ENCODE measurements at regions not wholly inside any gene's neighbourhood (a gene's known extent, or its start where the extent isn't known, plus 50 kb on each side); places are given as distances from the start of the nearest gene placed in this dataset.

- H3K4me1 Mint-ChIP-seq (ENCODE audit: insufficient read depth, unreplicated experiment) = peaks cover 21% of the 10 kb centered on the region
- no TSS peak for BruUV-seq (replicated peaks)
- intact Hi-C loops (cut with micrococcal nuclease) = no loop called here
- ChIA-PET POLR2A (interaction anchor here (0.6 to 1.5 kb wide), 2 partner anchors 30 to 754 kb away, joined by 3 to 7 read pairs; no protein-coding TSS in a partner anchor), CTCF (interaction anchor here (2.3 kb wide), 1 partner anchor 350 kb away, joined by 8 read pairs; no protein-coding TSS in a partner anchor)
- TF ChIP-seq, protein P1, sequence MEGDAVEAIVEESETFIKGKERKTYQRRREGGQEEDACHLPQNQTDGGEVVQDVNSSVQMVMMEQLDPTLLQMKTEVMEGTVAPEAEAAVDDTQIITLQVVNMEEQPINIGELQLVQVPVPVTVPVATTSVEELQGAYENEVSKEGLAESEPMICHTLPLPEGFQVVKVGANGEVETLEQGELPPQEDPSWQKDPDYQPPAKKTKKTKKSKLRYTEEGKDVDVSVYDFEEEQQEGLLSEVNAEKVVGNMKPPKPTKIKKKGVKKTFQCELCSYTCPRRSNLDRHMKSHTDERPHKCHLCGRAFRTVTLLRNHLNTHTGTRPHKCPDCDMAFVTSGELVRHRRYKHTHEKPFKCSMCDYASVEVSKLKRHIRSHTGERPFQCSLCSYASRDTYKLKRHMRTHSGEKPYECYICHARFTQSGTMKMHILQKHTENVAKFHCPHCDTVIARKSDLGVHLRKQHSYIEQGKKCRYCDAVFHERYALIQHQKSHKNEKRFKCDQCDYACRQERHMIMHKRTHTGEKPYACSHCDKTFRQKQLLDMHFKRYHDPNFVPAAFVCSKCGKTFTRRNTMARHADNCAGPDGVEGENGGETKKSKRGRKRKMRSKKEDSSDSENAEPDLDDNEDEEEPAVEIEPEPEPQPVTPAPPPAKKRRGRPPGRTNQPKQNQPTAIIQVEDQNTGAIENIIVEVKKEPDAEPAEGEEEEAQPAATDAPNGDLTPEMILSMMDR (IDR thresholded peaks at IDR 0.05; ENCODE audit: unreplicated experiment) = no peak
- H3K9me3 Mint-ChIP-seq (ENCODE audit: unreplicated experiment) = peaks cover 7% of the 10 kb centered on the region
- H3K4me3 Mint-ChIP-seq (ENCODE audit: unreplicated experiment) = no peak overlapping the region
- peaks cover 6% of the 10 kb centered on the region for H3K36me3 Mint-ChIP-seq (ENCODE audit: insufficient read depth, unreplicated experiment)
- DNase-seq (ENCODE audit: unreplicated experiment) = no peak
- no peak overlapping the region for H3K27ac Mint-ChIP-seq (ENCODE audit: low read depth, unreplicated experiment)
- H3K27me3 Mint-ChIP-seq (ENCODE audit: insufficient read depth, unreplicated experiment) = no peaks in the 10 kb centered on the region
These were observed 354.3 kb downstream of the IRS1 start for GRCh38 chr2:226445216-226445861.

DNA sequence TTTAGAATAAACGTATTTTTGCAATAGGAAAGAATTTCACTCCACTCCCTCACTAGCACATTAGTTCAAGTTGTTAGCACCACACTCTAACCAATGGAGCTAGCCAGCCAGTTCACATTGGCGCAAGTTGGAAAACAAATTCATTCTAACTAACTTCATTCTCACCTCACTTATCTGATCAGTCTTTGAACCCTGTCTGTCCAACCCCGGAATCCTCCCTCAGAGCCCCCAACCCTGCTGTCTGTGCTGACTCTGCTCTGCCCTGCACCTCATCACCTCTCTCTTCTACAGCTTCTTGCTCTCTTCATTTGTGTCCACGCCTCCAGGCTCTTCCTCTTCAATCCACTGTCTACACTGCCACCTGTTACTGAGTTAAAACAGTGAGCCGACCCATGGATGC, 356.5 kb downstream of the IRS1 start:
- no peak overlapping the region for H3K4me3 Mint-ChIP-seq (ENCODE audit: unreplicated experiment)
- intact Hi-C loops (cut with micrococcal nuclease) = no loop called here
- POLR2A ChIA-PET = no interaction called here
- peaks cover 7% of the 10 kb centered on the region for H3K9me3 Mint-ChIP-seq (ENCODE audit: unreplicated experiment)
- TF ChIP-seq, protein P1 (IDR thresholded peaks at IDR 0.05; ENCODE audit: unreplicated experiment) = no peak
- H3K27ac Mint-ChIP-seq (ENCODE audit: low read depth, unreplicated experiment) = no peak overlapping the region
- CTCF ChIA-PET = no interaction called here
- H3K36me3 Mint-ChIP-seq (ENCODE audit: insufficient read depth, unreplicated experiment) = no peaks in the 10 kb centered on the region
- no peak for DNase-seq (ENCODE audit: unreplicated experiment)
- no peaks in the 10 kb centered on the region for H3K27me3 Mint-ChIP-seq (ENCODE audit: insufficient read depth, unreplicated experiment)
- no TSS peak for BruUV-seq (replicated peaks)
- peaks cover 21% of the 10 kb centered on the region for H3K4me1 Mint-ChIP-seq (ENCODE audit: insufficient read depth, unreplicated experiment)

- DNase-seq (ENCODE audit: unreplicated experiment) = peak; percentile 24
- POLR2A ChIA-PET = interaction anchor here (0.8 kb wide), 1 partner anchor 17 kb away, joined by 3 read pairs; no protein-coding TSS in a partner anchor
- Mint-ChIP-seq H3K27ac (ENCODE audit: low read depth, unreplicated experiment) (no peak overlapping the region), H3K27me3 (ENCODE audit: insufficient read depth, unreplicated experiment) (no peaks in the 10 kb centered on the region), H3K36me3 (ENCODE audit: insufficient read depth, unreplicated experiment) (no peaks in the 10 kb centered on the region), H3K4me1 (ENCODE audit: insufficient read depth, unreplicated experiment) (peaks cover 5% of the 10 kb centered on the region), H3K4me3 (ENCODE audit: unreplicated experiment) (no peak overlapping the region), H3K9me3 (ENCODE audit: unreplicated experiment) (peaks cover 7% of the 10 kb centered on the region)
- BruUV-seq (replicated peaks) = no TSS peak
- intact Hi-C loops (cut with micrococcal nuclease) = no loop called here
- CTCF ChIA-PET = no interaction called here
- TF ChIP-seq, protein P1 (IDR thresholded peaks at IDR 0.05; ENCODE audit: unreplicated experiment) = no peak
These were observed 359.3 kb downstream of the IRS1 start for GRCh38 chr2:226440127-226440918.

DNA sequence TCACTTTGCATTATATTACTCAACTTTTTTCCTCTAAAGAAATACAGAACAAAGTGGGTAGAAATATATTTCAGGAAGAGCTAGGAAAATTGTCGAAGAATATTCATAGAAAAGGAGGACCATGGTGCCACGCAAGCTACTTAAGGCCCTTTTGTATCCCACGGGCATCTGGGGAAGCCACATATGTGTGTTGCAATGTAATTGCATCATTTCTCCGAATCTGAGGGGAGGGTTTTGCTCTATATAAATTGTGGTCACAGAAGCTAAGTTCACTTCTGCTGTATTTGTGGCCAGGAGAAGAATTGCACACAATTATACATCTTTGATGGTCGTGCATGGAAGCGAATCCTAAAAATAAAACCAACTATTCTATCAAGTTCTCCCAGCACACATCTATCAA, 360.3 kb downstream of the IRS1 start:
- TF ChIP-seq, protein P1 (IDR thresholded peaks at IDR 0.05; ENCODE audit: unreplicated experiment) = no peak
- H3K27ac Mint-ChIP-seq (ENCODE audit: low read depth, unreplicated experiment) = no peak overlapping the region
- no peak overlapping the region for H3K4me3 Mint-ChIP-seq (ENCODE audit: unreplicated experiment)
- ChIA-PET CTCF (no interaction called here), POLR2A (no interaction called here)
- H3K4me1 Mint-ChIP-seq (ENCODE audit: insufficient read depth, unreplicated experiment) = peaks cover 5% of the 10 kb centered on the region
- intact Hi-C loops (cut with micrococcal nuclease) = no loop called here
- H3K9me3 Mint-ChIP-seq (ENCODE audit: unreplicated experiment) = peaks cover 7% of the 10 kb centered on the region
- H3K36me3 Mint-ChIP-seq (ENCODE audit: insufficient read depth, unreplicated experiment) = no peaks in the 10 kb centered on the region
- peak; percentile 33 for DNase-seq (ENCODE audit: unreplicated experiment)
- no TSS peak for BruUV-seq (replicated peaks)
- H3K27me3 Mint-ChIP-seq (ENCODE audit: insufficient read depth, unreplicated experiment) = no peaks in the 10 kb centered on the region

Measured in MCF 10A (cell line).